Colonic mucosa (tissue), 4 donors: ENCODE measurements at regions not wholly inside any gene's neighbourhood (a gene's known extent, or its start where the extent isn't known, plus 50 kb on each side); places are given as distances from the start of the nearest gene placed in this dataset.

ENCODE experiments used
- DNase-seq: peaks from one replicate; pipeline ENCODE4 v3.0.0-alpha.2; 2020
- H3K27ac ChIP-seq: fragments of 200-600 bp; one replicate; pipeline ENCODE4 v1.8.0; 2021
- H3K27me3 ChIP-seq: fragments of 200-600 bp; one replicate; pipeline ENCODE4 v1.8.0; 2021
- H3K36me3 ChIP-seq: fragments of 200-600 bp; one replicate; pipeline ENCODE4 v1.8.0; 2021
- H3K4me1 ChIP-seq: fragments of 200-600 bp; one replicate; pipeline ENCODE4 v1.8.0; 2021; ENCODE audit warnings: mild to moderate bottlenecking
- H3K4me3 ChIP-seq: fragments of 200-600 bp; one replicate; pipeline ENCODE4 v1.8.0; 2021
- H3K9ac ChIP-seq, 2 donors: one replicate each; pipeline ENCODE4 v1.7.0; 2013; ENCODE audit warnings: control low read depth in 2 of 2, low read depth in 2 of 2, low read length in 2 of 2
- H3K9me3 ChIP-seq: fragments of 200-600 bp; one replicate; pipeline ENCODE4 v1.8.0; 2021
- intact Hi-C: fragments of 100-400 bp; cut with DNase I; formaldehyde crosslinking; loops from one replicate; pipeline ENCODE4 v1.14.1; 2022
- TF ChIP-seq, protein P1 (sequence below): fragments of 200-600 bp; IDR thresholded peaks from one replicate; pipeline ENCODE4 v1.8.0; 2022; ENCODE audit warnings: antibody characterized with exemption, mild to moderate bottlenecking
- donor health status: healthy.
- donor health status: DM: no; HTN: no; CAD: no.
- donor health status: DM: no; HTN: no; CAD: no.

DNA sequence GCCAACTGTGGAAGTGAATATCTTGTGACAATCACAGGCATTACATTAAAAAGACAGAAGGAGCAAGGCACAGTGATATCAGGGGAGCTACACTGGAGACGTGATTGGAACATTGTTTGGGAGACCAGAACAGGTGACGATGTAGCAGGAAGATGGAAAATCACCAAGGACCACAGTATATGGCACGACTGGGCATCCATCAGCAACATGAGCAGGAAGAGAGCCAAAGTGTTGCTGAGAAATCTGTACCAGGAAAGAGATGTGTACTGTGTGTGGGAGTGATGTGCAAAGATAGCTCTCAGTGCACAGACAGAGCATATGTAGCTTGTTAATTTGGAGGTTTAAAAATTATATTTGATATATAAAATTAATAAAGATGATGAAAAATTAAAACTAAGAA is 790.6 kb upstream of the ADGRL2 start:
- Histone ChIP-seq H3K36me3 (no peaks in the 10 kb centered on the region), H3K27ac (no peak overlapping the region), H3K9ac (no peak overlapping the region), H3K27me3 (no peaks in the 10 kb centered on the region), H3K9me3 (no peaks in the 10 kb centered on the region), H3K4me1 (no peaks in the 10 kb centered on the region), H3K4me3 (no peak overlapping the region)
- no peak for DNase-seq
- intact Hi-C loops: no loop called here
- TF ChIP-seq, protein P1, sequence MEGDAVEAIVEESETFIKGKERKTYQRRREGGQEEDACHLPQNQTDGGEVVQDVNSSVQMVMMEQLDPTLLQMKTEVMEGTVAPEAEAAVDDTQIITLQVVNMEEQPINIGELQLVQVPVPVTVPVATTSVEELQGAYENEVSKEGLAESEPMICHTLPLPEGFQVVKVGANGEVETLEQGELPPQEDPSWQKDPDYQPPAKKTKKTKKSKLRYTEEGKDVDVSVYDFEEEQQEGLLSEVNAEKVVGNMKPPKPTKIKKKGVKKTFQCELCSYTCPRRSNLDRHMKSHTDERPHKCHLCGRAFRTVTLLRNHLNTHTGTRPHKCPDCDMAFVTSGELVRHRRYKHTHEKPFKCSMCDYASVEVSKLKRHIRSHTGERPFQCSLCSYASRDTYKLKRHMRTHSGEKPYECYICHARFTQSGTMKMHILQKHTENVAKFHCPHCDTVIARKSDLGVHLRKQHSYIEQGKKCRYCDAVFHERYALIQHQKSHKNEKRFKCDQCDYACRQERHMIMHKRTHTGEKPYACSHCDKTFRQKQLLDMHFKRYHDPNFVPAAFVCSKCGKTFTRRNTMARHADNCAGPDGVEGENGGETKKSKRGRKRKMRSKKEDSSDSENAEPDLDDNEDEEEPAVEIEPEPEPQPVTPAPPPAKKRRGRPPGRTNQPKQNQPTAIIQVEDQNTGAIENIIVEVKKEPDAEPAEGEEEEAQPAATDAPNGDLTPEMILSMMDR: no peak

GRCh38 chr1:81008293-81008692 is 792.4 kb upstream of the ADGRL2 start:
- intact Hi-C loops: no loop called here

DNA sequence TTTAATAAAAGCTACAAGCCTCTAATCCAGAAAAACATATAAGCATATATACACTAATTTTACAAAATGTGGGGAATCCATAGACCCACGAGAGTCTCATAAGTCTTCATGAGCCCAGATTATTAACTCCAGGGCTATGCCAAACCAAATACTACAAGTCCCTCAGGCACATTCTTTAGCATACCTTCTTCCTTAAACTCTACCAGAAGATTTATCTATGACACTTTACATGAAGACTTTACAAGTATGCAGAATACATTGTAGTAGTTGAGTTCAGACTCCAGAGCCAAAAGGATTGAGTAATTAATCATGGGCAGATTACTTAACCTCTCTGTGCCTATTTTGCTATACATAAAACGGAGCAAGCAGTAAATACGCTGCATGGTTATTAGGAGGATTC is 793.7 kb upstream of the ADGRL2 start:
- Histone ChIP-seq H3K9ac (no peak overlapping the region), H3K27me3 (no peaks in the 10 kb centered on the region), H3K4me1 (no peaks in the 10 kb centered on the region), H3K9me3 (no peaks in the 10 kb centered on the region), H3K36me3 (no peaks in the 10 kb centered on the region), H3K4me3 (no peak overlapping the region), H3K27ac (no peak overlapping the region)
- intact Hi-C loops: no loop called here
- no peak for DNase-seq
- TF ChIP-seq, protein P1: no peak

More at GRCh38 chr1:81008293-81008692, 792.4 kb upstream of the ADGRL2 start:
- Histone ChIP-seq H3K27me3 (no peaks in the 10 kb centered on the region), H3K27ac (no peak overlapping the region), H3K9me3 (no peaks in the 10 kb centered on the region), H3K4me3 (no peak overlapping the region), H3K36me3 (no peaks in the 10 kb centered on the region), H3K9ac (no peak overlapping the region), H3K4me1 (no peaks in the 10 kb centered on the region)
- TF ChIP-seq, protein P1: no peak
- DNase-seq: no peak

GRCh38 chr1:81006502-81006901 is 794.2 kb upstream of the ADGRL2 start:
- H3K27ac ChIP-seq: no peak overlapping the region
- no peaks in the 10 kb centered on the region for H3K27me3 ChIP-seq
- H3K9ac ChIP-seq: no peak overlapping the region
- intact Hi-C loops: no loop called here
- H3K4me1 ChIP-seq: no peaks in the 10 kb centered on the region
- no peak overlapping the region for H3K4me3 ChIP-seq
- H3K9me3 ChIP-seq: no peaks in the 10 kb centered on the region
- H3K36me3 ChIP-seq: no peaks in the 10 kb centered on the region
- TF ChIP-seq, protein P1: no peak
- no peak for DNase-seq

DNA sequence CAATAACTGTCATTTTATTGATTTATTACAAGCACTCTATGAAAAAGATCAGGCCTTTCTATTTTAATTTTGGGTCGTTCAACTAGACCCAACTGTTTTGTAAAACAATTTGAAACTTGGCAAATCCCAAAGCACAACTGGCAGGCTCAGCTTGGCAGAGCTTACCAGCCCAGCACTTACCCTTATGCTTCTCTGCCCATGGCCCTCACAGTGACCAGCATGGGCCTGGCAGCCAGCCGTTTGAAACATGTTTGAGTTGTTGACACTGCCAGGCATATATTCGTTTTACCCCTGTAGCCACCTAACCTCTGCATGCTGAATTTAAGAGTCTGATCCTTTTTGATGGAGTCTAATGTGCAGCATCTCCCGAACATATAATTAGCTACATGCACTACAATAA is 796.7 kb upstream of the ADGRL2 start:
- no peaks in the 10 kb centered on the region for H3K4me1 ChIP-seq
- H3K9ac ChIP-seq: no peak overlapping the region
- intact Hi-C loops: no loop called here
- H3K36me3 ChIP-seq: no peaks in the 10 kb centered on the region
- no peak overlapping the region for H3K27ac ChIP-seq
- H3K27me3 ChIP-seq: no peaks in the 10 kb centered on the region
- TF ChIP-seq, protein P1: no peak
- no peaks in the 10 kb centered on the region for H3K9me3 ChIP-seq
- no peak overlapping the region for H3K4me3 ChIP-seq
- DNase-seq: no peak

DNA sequence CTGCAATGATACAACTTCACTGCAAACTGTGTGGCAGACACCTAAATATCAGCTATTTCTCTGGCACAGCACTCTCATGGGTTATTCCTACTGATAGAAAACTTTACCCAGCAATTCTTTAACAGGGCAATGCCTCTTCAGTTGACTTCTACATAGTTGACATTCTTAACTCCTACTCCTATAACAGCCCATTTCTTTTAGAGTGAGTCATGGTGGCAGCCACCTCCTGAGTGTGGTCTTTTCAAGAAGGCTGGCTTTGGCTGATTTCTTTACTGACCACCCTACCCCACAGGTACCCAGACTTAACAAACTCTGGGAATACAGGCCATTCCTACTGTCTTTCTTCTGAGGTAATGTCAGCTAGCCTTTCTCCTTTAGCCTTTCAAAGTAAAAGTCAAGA is 805.8 kb upstream of the ADGRL2 start:
- Histone ChIP-seq H3K4me1 (no peaks in the 10 kb centered on the region), H3K4me3 (no peak overlapping the region), H3K27ac (no peak overlapping the region), H3K9ac (no peak overlapping the region), H3K9me3 (no peaks in the 10 kb centered on the region), H3K27me3 (no peaks in the 10 kb centered on the region), H3K36me3 (no peaks in the 10 kb centered on the region)
- intact Hi-C loops: no loop called here
- TF ChIP-seq, protein P1: no peak
- no peak for DNase-seq
